ENCODE measurements at regions not wholly inside any gene's neighbourhood (a gene's known extent, or its start where the extent isn't known, plus 50 kb on each side); places are given as distances from the start of the nearest gene placed in this dataset.
A peak's percentile ranks its signal among the peaks of the same experiment; 100 is the strongest.

GRCh38 chr3:193793123-193793522 lies 200.1 kb downstream of the OPA1 start:
- no peak overlapping the region for H3K27ac Mint-ChIP-seq
- H3K27me3 Mint-ChIP-seq: no peaks in the 10 kb centered on the region
- H3K36me3 Mint-ChIP-seq: no peaks in the 10 kb centered on the region
- no peak overlapping the region for H3K4me3 Mint-ChIP-seq
- no peaks in the 10 kb centered on the region for H3K9me3 Mint-ChIP-seq
- H3K4me1 Mint-ChIP-seq (ENCODE audit: unreplicated experiment): peaks cover 60% of the 10 kb centered on the region
- TF ChIP-seq, protein P1, sequence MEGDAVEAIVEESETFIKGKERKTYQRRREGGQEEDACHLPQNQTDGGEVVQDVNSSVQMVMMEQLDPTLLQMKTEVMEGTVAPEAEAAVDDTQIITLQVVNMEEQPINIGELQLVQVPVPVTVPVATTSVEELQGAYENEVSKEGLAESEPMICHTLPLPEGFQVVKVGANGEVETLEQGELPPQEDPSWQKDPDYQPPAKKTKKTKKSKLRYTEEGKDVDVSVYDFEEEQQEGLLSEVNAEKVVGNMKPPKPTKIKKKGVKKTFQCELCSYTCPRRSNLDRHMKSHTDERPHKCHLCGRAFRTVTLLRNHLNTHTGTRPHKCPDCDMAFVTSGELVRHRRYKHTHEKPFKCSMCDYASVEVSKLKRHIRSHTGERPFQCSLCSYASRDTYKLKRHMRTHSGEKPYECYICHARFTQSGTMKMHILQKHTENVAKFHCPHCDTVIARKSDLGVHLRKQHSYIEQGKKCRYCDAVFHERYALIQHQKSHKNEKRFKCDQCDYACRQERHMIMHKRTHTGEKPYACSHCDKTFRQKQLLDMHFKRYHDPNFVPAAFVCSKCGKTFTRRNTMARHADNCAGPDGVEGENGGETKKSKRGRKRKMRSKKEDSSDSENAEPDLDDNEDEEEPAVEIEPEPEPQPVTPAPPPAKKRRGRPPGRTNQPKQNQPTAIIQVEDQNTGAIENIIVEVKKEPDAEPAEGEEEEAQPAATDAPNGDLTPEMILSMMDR (conservative IDR thresholded peaks at IDR 0.05): no peak
- DNase-seq (ENCODE audit: extremely low spot score, unreplicated experiment): no peak

GRCh38 chr3:193794002-193794881 lies 201.2 kb downstream of the OPA1 start:
- H3K4me3 Mint-ChIP-seq: peak overlapping the region; percentile 23
- H3K27ac Mint-ChIP-seq: peak overlapping the region; percentile 13
- no peak for DNase-seq (ENCODE audit: extremely low spot score, unreplicated experiment)
- TF ChIP-seq, protein P1 (conservative IDR thresholded peaks at IDR 0.05): no peak
- no peaks in the 10 kb centered on the region for H3K9me3 Mint-ChIP-seq
- no peaks in the 10 kb centered on the region for H3K27me3 Mint-ChIP-seq
- no peaks in the 10 kb centered on the region for H3K36me3 Mint-ChIP-seq
- H3K4me1 Mint-ChIP-seq (ENCODE audit: unreplicated experiment): peaks cover 49% of the 10 kb centered on the region

- Mint-ChIP-seq H3K4me1 (ENCODE audit: unreplicated experiment) (peaks cover 45% of the 10 kb centered on the region), H3K27me3 (no peaks in the 10 kb centered on the region), H3K4me3 (no peak overlapping the region), H3K36me3 (no peaks in the 10 kb centered on the region), H3K9me3 (no peaks in the 10 kb centered on the region), H3K27ac (peak overlapping the region; percentile 13)
- TF ChIP-seq, protein P1 (conservative IDR thresholded peaks at IDR 0.05): no peak
- DNase-seq (ENCODE audit: extremely low spot score, unreplicated experiment): no peak
Observed at GRCh38 chr3:193795062-193795690, 202.2 kb downstream of the OPA1 start.

DNA sequence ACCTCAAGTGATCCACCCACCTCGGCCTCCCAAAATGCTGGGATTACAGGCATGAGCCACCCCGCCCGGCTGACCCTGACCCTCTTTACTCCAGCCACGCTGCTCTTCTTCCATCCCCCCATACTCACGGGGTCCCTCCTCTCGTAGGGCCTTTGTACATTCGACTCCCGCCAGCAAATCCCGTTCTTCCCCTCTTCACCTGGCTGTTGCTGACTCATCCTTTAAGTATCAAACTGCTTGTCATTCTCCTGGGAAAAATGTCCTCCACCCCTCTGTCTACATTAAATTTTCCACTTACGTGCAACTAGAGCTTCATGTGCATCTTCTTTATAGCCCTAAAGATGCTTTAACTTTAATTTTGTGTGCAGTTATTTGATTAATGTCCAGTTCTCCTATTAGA lies 203.1 kb downstream of the OPA1 start:
- Mint-ChIP-seq H3K27ac (peak overlapping the region; percentile 8), H3K36me3 (no peaks in the 10 kb centered on the region), H3K4me1 (ENCODE audit: unreplicated experiment) (peaks cover 44% of the 10 kb centered on the region), H3K4me3 (no peak overlapping the region), H3K9me3 (no peaks in the 10 kb centered on the region), H3K27me3 (no peaks in the 10 kb centered on the region)
- DNase-seq (ENCODE audit: extremely low spot score, unreplicated experiment): no peak
- TF ChIP-seq, protein P1 (conservative IDR thresholded peaks at IDR 0.05): no peak

DNA sequence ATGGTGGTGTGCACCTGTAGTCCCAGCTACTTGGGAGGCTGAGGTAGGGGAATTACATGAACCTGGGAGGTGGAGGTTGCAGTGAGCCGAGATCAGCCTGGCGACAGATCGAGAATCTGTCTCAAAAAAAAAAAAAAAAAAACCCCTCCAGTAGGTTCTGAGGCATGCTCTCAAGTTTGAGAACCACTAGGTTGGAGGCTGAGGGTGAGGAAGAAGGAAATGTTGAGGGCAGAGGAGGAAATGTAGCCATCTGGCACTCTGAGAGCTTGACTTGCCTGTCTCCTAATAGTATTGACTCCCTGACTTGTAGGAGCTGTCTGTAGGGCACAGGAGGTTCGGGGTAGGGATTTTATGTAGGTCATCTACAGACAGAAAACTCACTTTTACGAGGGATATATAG lies 204.6 kb downstream of the OPA1 start:
- H3K27me3 Mint-ChIP-seq: no peaks in the 10 kb centered on the region
- no peak for DNase-seq (ENCODE audit: extremely low spot score, unreplicated experiment)

More for the DNA sequence above, 204.6 kb downstream of the OPA1 start:
- TF ChIP-seq, protein P1 (conservative IDR thresholded peaks at IDR 0.05): no peak
- Mint-ChIP-seq H3K9me3 (no peaks in the 10 kb centered on the region), H3K4me3 (no peak overlapping the region), H3K27ac (no peak overlapping the region), H3K4me1 (ENCODE audit: unreplicated experiment) (peaks cover 33% of the 10 kb centered on the region), H3K36me3 (no peaks in the 10 kb centered on the region)
